ENCODE measurements at regions not wholly inside any gene's neighbourhood (a gene's known extent, or its start where the extent isn't known, plus 50 kb on each side); places are given as distances from the start of the nearest gene placed in this dataset.

DNA sequence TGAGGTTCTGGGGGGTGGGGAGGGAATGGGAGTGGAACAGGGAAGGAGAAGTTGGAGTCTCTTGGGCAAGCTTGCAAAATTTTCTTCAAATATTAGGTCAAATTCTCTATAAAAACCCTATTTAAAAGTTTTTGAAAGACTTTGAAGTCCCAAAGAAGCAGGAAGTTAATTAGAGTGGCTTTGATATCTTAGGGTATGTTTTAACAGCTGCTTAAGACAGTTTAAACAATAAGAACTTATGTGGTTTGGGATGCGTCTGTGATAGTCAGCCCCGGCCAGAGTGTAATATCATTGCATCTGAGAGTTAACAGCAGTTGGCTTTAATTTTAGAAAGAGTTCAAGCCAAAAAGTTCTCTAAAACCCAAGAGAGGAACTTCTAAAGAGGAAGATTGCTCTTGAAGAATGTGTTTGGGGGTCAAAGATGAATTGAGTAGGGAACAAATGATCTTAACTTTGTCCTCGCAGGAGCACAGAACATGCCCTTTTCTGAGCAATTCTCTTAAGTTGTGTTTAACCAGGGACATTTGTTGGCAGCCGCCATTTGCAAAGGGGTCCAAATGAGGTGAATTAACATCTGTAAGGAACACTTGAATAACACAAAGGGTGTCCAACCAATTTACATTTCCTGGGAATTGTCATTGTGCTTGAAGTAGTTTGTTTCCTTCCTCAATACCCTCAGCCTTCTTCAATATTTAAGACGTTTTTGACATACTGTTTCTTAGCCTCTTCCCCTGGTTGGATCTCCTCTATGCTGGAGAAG lies 182.4 kb downstream of the PTEN start:
- Histone ChIP-seq H3K27me3 (no peaks in the 10 kb centered on the region), H3K27ac (no peak overlapping the region)
- DNase-seq (ENCODE audit: low read depth in 1 of 2, low spot score in 1 of 2), result no peak

DNA sequence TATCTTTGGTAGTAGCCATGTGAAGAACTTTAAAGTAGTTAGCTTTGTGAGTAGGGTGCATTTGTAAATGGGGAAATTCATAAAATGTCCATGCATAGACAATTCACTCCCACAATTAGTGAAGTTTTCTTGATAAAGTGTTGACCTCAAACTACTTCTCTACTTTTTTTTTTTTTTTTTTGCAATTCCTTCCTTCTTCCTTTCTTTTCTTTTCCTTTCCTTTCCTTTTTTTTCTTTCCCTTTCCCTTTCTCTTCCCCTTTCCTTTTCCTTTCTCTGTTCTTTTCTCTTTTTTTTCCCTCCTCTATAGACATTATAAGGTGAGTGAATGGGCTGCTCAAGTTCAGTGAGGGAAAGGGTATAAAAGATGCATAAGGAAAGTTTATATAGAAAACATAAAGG lies 184.2 kb downstream of the PTEN start:
- no peaks in the 10 kb centered on the region for H3K36me3 ChIP-seq
- no peaks in the 10 kb centered on the region for H3K9me3 ChIP-seq (ENCODE audit: low read depth)
- H3K4me3 ChIP-seq, result no peak overlapping the region
- TF ChIP-seq, protein P1, sequence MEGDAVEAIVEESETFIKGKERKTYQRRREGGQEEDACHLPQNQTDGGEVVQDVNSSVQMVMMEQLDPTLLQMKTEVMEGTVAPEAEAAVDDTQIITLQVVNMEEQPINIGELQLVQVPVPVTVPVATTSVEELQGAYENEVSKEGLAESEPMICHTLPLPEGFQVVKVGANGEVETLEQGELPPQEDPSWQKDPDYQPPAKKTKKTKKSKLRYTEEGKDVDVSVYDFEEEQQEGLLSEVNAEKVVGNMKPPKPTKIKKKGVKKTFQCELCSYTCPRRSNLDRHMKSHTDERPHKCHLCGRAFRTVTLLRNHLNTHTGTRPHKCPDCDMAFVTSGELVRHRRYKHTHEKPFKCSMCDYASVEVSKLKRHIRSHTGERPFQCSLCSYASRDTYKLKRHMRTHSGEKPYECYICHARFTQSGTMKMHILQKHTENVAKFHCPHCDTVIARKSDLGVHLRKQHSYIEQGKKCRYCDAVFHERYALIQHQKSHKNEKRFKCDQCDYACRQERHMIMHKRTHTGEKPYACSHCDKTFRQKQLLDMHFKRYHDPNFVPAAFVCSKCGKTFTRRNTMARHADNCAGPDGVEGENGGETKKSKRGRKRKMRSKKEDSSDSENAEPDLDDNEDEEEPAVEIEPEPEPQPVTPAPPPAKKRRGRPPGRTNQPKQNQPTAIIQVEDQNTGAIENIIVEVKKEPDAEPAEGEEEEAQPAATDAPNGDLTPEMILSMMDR (IDR thresholded peaks at IDR 0.05; ENCODE audit: low read depth, low read length), result no peak
- H3K27me3 ChIP-seq, result no peaks in the 10 kb centered on the region
- H3K27ac ChIP-seq, result no peak overlapping the region
- peaks cover 14% of the 10 kb centered on the region for H3K4me1 ChIP-seq (ENCODE audit: low read depth)
- no peak for DNase-seq (ENCODE audit: low read depth in 1 of 2, low spot score in 1 of 2)

More for the DNA sequence above, 182.4 kb downstream of the PTEN start:
- TF ChIP-seq, protein P1 (IDR thresholded peaks at IDR 0.05; ENCODE audit: low read depth, low read length), result no peak
- Histone ChIP-seq H3K9me3 (ENCODE audit: low read depth) (no peaks in the 10 kb centered on the region), H3K4me1 (ENCODE audit: low read depth) (peaks cover 9% of the 10 kb centered on the region), H3K4me3 (no peak overlapping the region), H3K36me3 (no peaks in the 10 kb centered on the region)

DNA sequence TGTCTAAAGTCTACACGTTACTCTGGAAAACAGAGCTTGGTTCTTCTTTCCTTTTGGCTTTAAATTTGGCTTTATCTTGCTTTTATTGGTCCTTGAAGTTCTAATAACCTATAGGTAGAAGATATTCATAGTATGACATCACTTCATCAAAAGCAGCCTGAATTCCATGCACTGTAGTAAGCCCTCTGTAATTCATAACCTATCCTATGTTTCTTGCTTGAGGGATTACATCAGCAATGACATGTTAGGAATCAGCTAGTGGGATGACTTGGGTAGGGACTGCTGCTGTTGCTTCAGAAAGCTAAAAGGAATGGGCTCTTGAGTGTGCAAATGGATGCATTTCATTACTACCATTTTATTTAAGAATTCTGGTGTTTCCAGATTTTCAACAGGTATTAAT lies 184.9 kb downstream of the PTEN start:
- Histone ChIP-seq H3K36me3 (no peaks in the 10 kb centered on the region), H3K27me3 (no peaks in the 10 kb centered on the region), H3K9me3 (ENCODE audit: low read depth) (no peaks in the 10 kb centered on the region), H3K4me1 (ENCODE audit: low read depth) (peaks cover 14% of the 10 kb centered on the region), H3K27ac (no peak overlapping the region), H3K4me3 (no peak overlapping the region)
- TF ChIP-seq, protein P1 (IDR thresholded peaks at IDR 0.05; ENCODE audit: low read depth, low read length), result no peak
- DNase-seq (ENCODE audit: low read depth in 1 of 2, low spot score in 1 of 2), result no peak

DNA sequence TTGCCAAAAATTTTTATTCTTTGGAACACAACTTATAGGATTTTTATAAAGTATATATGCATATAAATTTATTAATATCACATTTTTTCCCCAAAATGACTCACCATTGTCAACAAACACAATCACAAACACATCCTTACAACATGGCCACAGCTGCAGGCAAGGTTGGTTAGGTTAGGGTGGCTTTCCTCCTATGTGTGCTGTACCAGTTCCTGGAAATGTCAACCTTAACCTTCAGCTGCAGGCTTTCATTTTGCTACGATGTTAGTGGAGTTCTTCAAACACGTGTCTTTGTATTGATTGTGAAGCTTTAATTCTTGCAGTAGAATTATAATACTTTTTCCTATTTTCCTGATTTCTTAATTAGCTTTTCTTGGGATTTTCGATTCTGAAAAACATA lies 185.8 kb downstream of the PTEN start:
- H3K9me3 ChIP-seq (ENCODE audit: low read depth), result no peaks in the 10 kb centered on the region
- peaks cover 14% of the 10 kb centered on the region for H3K4me1 ChIP-seq (ENCODE audit: low read depth)
- TF ChIP-seq, protein P1 (IDR thresholded peaks at IDR 0.05; ENCODE audit: low read depth, low read length), result no peak
- H3K36me3 ChIP-seq, result no peaks in the 10 kb centered on the region
- DNase-seq (ENCODE audit: low read depth in 1 of 2, low spot score in 1 of 2), result no peak
- H3K27me3 ChIP-seq, result no peaks in the 10 kb centered on the region
- no peak overlapping the region for H3K4me3 ChIP-seq
- H3K27ac ChIP-seq, result no peak overlapping the region

DNA sequence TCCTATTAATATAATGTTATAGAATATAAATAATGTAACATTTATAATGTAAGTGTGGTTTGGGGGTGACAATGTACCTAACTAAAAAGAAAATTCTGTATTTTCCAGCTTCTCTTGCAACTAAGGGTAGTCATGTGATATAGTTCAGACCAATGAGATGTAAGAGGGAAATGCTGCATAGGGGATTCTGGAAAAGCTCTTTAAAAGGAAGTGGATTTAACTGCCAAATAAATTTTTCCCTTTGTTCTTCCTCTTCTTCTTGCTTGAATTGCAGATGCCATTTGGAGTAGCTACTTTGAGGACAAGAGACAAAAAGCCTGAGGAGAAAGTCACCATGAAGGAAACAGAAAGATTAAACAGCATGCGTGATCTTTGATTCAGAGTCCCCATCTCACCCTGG lies 194.3 kb downstream of the PTEN start:
- Histone ChIP-seq H3K36me3 (no peaks in the 10 kb centered on the region), H3K4me3 (no peak overlapping the region), H3K9me3 (ENCODE audit: low read depth) (no peaks in the 10 kb centered on the region), H3K27me3 (no peaks in the 10 kb centered on the region), H3K27ac (no peak overlapping the region), H3K4me1 (ENCODE audit: low read depth) (peaks cover 6% of the 10 kb centered on the region)
- no peak for DNase-seq (ENCODE audit: low read depth in 1 of 2, low spot score in 1 of 2)
- TF ChIP-seq, protein P1 (IDR thresholded peaks at IDR 0.05; ENCODE audit: low read depth, low read length), result no peak
